ENCODE measurements at regions not wholly inside any gene's neighbourhood (a gene's known extent, or its start where the extent isn't known, plus 50 kb on each side); places are given as distances from the start of the nearest gene placed in this dataset.

DNA sequence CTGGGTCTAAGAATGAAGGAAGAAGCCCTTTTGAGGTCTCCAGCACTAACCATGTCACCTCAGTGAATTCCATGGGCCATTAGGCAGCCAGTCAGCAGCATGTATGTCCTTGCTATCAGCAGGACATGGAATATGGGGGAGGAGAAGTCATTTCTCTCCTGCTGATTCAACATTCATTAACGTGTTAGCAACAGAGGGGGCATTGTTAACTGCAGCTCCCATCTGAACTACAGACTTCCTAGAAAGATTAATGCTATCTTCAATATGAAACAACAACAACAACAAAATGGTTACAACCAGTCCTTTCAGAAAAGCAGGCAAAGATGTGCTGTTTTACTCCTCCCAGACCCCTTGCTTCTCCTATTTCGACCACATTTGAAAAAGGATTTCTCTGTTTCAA is 120.4 kb upstream of the SLC34A2 start:
- H3K27me3 ChIP-seq (ENCODE audit: control insufficient read depth in 1 of 2, insufficient read depth in 2 of 2, low read length in 1 of 2) = no peaks in the 10 kb centered on the region
- WGBS, 2 donors = 59 to 69% methylated on average over 2 of the region's 2 CpGs

GRCh38 chr4:25535701-25536473 is 119.8 kb upstream of the SLC34A2 start:
- DNase-seq (no peak), ATAC-seq (ENCODE audit: low FRiP score) (no peak)
- no peaks in the 10 kb centered on the region for H3K9me3 ChIP-seq (ENCODE audit: control insufficient read depth, low read length)
- H3K27me3 ChIP-seq (ENCODE audit: control insufficient read depth in 1 of 2, insufficient read depth in 2 of 2, low read length in 1 of 2) = no peaks in the 10 kb centered on the region
- intact Hi-C loops (cut with DNase I) = no loop called here
- no peak overlapping the region for H3K4me3 ChIP-seq (ENCODE audit: low read length in 2 of 2)
- no peaks in the 10 kb centered on the region for H3K36me3 ChIP-seq (ENCODE audit: control insufficient read depth in 1 of 2, insufficient read depth in 2 of 2, low read length in 1 of 2)
- no peaks in the 10 kb centered on the region for H3K4me1 ChIP-seq (ENCODE audit: control insufficient read depth in 1 of 2, insufficient read depth in 2 of 2, low read length in 2 of 2)
- 77 to 78% methylated on average over 10 of the region's 10 CpGs for WGBS, 2 donors
- H3K27ac ChIP-seq (ENCODE audit: low read depth in 1 of 2, low read length in 2 of 2) = no peak overlapping the region

More for the DNA sequence above, 120.4 kb upstream of the SLC34A2 start:
- Histone ChIP-seq H3K27ac (ENCODE audit: low read depth in 1 of 2, low read length in 2 of 2) (no peak overlapping the region), H3K9me3 (ENCODE audit: control insufficient read depth, low read length) (no peaks in the 10 kb centered on the region), H3K4me1 (ENCODE audit: control insufficient read depth in 1 of 2, insufficient read depth in 2 of 2, low read length in 2 of 2) (no peaks in the 10 kb centered on the region), H3K4me3 (ENCODE audit: low read length in 2 of 2) (no peak overlapping the region), H3K36me3 (ENCODE audit: control insufficient read depth in 1 of 2, insufficient read depth in 2 of 2, low read length in 1 of 2) (no peaks in the 10 kb centered on the region)
- intact Hi-C loops (cut with DNase I) = no loop called here
- DNase-seq (no peak), ATAC-seq (ENCODE audit: low FRiP score) (no peak)

GRCh38 chr4:25536564-25537320 is 118.9 kb upstream of the SLC34A2 start:
- no peak for DNase-seq
- no peak for ATAC-seq (ENCODE audit: low FRiP score)
- Histone ChIP-seq H3K4me1 (ENCODE audit: control insufficient read depth in 1 of 2, insufficient read depth in 2 of 2, low read length in 2 of 2) (no peaks in the 10 kb centered on the region), H3K36me3 (ENCODE audit: control insufficient read depth in 1 of 2, insufficient read depth in 2 of 2, low read length in 1 of 2) (no peaks in the 10 kb centered on the region), H3K27me3 (ENCODE audit: control insufficient read depth in 1 of 2, insufficient read depth in 2 of 2, low read length in 1 of 2) (no peaks in the 10 kb centered on the region), H3K4me3 (ENCODE audit: low read length in 2 of 2) (no peak overlapping the region), H3K27ac (ENCODE audit: low read depth in 1 of 2, low read length in 2 of 2) (no peak overlapping the region), H3K9me3 (ENCODE audit: control insufficient read depth, low read length) (no peaks in the 10 kb centered on the region)
- intact Hi-C loops (cut with DNase I) = no loop called here
- WGBS, 2 donors = 64 to 68% methylated on average over 7 of the region's 7 CpGs

DNA sequence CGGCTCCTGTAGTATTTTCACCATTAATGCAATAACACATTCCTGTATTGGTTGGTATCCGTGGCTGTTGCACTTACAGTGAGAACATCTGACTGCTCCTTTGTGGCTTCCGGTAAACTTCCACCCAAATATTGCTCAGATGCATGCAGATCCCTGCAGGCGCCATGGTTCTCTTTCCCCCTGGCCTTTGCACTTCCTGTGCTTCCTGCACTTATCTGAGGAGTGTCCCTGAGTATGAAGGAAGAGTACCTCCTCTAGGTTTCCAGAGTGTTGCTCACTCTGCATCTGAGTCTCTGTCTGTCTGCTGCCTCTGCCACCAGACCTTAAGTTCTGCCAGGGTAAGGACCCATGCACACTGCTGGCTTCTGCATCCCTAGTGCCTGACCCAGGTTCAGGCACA is 117.2 kb upstream of the SLC34A2 start:
- Histone ChIP-seq H3K9me3 (ENCODE audit: control insufficient read depth, low read length) (no peaks in the 10 kb centered on the region), H3K27me3 (ENCODE audit: control insufficient read depth in 1 of 2, insufficient read depth in 2 of 2, low read length in 1 of 2) (no peaks in the 10 kb centered on the region), H3K27ac (ENCODE audit: low read depth in 1 of 2, low read length in 2 of 2) (no peak overlapping the region), H3K36me3 (ENCODE audit: control insufficient read depth in 1 of 2, insufficient read depth in 2 of 2, low read length in 1 of 2) (no peaks in the 10 kb centered on the region), H3K4me3 (ENCODE audit: low read length in 2 of 2) (no peak overlapping the region), H3K4me1 (ENCODE audit: control insufficient read depth in 1 of 2, insufficient read depth in 2 of 2, low read length in 2 of 2) (no peaks in the 10 kb centered on the region)
- ATAC-seq (ENCODE audit: low FRiP score) (no peak), DNase-seq (no peak)
- WGBS, 2 donors = 90 to 91% methylated on average over 4 of the region's 4 CpGs
- intact Hi-C loops (cut with DNase I) = no loop called here

DNA sequence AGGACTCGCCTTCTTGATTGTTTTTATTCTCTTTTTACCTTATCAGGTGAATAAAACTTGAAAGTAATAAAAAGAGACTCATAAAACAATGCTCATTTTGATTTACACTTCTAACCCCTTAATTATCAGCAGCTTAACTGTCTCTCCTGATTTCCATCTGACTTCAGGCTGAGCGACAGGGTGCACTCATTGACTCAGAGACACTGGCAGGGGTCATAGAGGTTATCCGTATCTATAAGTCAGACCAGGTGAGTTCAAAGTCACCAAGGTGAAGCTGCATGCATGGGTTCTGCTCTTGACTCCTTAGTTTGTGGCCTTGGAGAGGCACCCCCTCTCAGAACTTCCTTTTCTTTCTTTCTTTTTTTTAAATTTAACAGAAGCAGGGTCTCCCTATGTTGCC is 116.4 kb upstream of the SLC34A2 start:
- no peak overlapping the region for H3K4me3 ChIP-seq (ENCODE audit: low read length in 2 of 2)
- no peaks in the 10 kb centered on the region for H3K9me3 ChIP-seq (ENCODE audit: control insufficient read depth, low read length)
- H3K27me3 ChIP-seq (ENCODE audit: control insufficient read depth in 1 of 2, insufficient read depth in 2 of 2, low read length in 1 of 2) = no peaks in the 10 kb centered on the region
- H3K36me3 ChIP-seq (ENCODE audit: control insufficient read depth in 1 of 2, insufficient read depth in 2 of 2, low read length in 1 of 2) = no peaks in the 10 kb centered on the region
- intact Hi-C loops (cut with DNase I) = no loop called here
- H3K27ac ChIP-seq (ENCODE audit: low read depth in 1 of 2, low read length in 2 of 2) = no peak overlapping the region
- H3K4me1 ChIP-seq (ENCODE audit: control insufficient read depth in 1 of 2, insufficient read depth in 2 of 2, low read length in 2 of 2) = no peaks in the 10 kb centered on the region
- WGBS, 2 donors = 92 to 95% methylated on average over 3 of the region's 3 CpGs
- DNase-seq (no peak), ATAC-seq (ENCODE audit: low FRiP score) (no peak)

DNA sequence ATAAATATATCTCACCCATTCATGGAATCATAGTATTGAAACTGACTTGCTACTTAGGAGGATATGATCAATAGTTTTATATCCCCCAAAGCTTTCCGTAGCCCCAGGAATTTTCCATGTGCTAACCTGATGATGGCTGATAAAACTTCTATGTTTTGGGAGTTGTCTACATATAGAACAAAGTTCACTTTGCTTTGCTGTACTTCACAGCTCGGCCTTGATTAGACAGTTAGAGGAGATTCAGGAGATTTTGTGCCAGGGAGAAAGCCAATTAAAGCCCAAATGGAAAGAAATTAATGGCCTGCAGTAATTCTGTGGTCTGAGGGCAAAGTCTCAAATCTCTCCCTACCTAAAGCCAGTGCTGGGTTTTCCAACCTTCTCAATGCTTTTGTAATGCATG is 114.9 kb upstream of the SLC34A2 start:
- ATAC-seq (ENCODE audit: low FRiP score) = no peak
- H3K36me3 ChIP-seq (ENCODE audit: control insufficient read depth in 1 of 2, insufficient read depth in 2 of 2, low read length in 1 of 2) = no peaks in the 10 kb centered on the region
- no peak overlapping the region for H3K4me3 ChIP-seq (ENCODE audit: low read length in 2 of 2)
- no peaks in the 10 kb centered on the region for H3K27me3 ChIP-seq (ENCODE audit: control insufficient read depth in 1 of 2, insufficient read depth in 2 of 2, low read length in 1 of 2)
- intact Hi-C loops (cut with DNase I) = no loop called here
- 77 to 81% methylated on average over 2 of the region's 2 CpGs for WGBS, 2 donors
- no peaks in the 10 kb centered on the region for H3K4me1 ChIP-seq (ENCODE audit: control insufficient read depth in 1 of 2, insufficient read depth in 2 of 2, low read length in 2 of 2)
- no peak overlapping the region for H3K27ac ChIP-seq (ENCODE audit: low read depth in 1 of 2, low read length in 2 of 2)
- H3K9me3 ChIP-seq (ENCODE audit: control insufficient read depth, low read length) = no peaks in the 10 kb centered on the region
- no peak for DNase-seq

- no peak overlapping the region for H3K4me3 ChIP-seq (ENCODE audit: low read length in 2 of 2)
- no peak overlapping the region for H3K27ac ChIP-seq (ENCODE audit: low read depth in 1 of 2, low read length in 2 of 2)
- H3K4me1 ChIP-seq (ENCODE audit: control insufficient read depth in 1 of 2, insufficient read depth in 2 of 2, low read length in 2 of 2) = no peaks in the 10 kb centered on the region
- no peaks in the 10 kb centered on the region for H3K27me3 ChIP-seq (ENCODE audit: control insufficient read depth in 1 of 2, insufficient read depth in 2 of 2, low read length in 1 of 2)
- intact Hi-C loops (cut with DNase I) = no loop called here
- 66 to 68% methylated on average over 5 of the region's 5 CpGs for WGBS, 2 donors
- DNase-seq = no peak
- H3K36me3 ChIP-seq (ENCODE audit: control insufficient read depth in 1 of 2, insufficient read depth in 2 of 2, low read length in 1 of 2) = no peaks in the 10 kb centered on the region
- H3K9me3 ChIP-seq (ENCODE audit: control insufficient read depth, low read length) = peaks cover 2% of the 10 kb centered on the region
- ATAC-seq (ENCODE audit: low FRiP score) = no peak
These were observed 108.3 kb upstream of the SLC34A2 start for GRCh38 chr4:25547343-25547742.

- H3K36me3 ChIP-seq (ENCODE audit: control insufficient read depth in 1 of 2, insufficient read depth in 2 of 2, low read length in 1 of 2) = no peaks in the 10 kb centered on the region
- H3K27ac ChIP-seq (ENCODE audit: low read depth in 1 of 2, low read length in 2 of 2) = no peak overlapping the region
- H3K4me3 ChIP-seq (ENCODE audit: low read length in 2 of 2) = no peak overlapping the region
- ATAC-seq (ENCODE audit: low FRiP score) = no peak
- H3K9me3 ChIP-seq (ENCODE audit: control insufficient read depth, low read length) = peaks cover 2% of the 10 kb centered on the region
- intact Hi-C loops (cut with DNase I) = no loop called here
- H3K4me1 ChIP-seq (ENCODE audit: control insufficient read depth in 1 of 2, insufficient read depth in 2 of 2, low read length in 2 of 2) = peaks cover 0 to 4% of the 10 kb centered on the region in 2 donors
- H3K27me3 ChIP-seq (ENCODE audit: control insufficient read depth in 1 of 2, insufficient read depth in 2 of 2, low read length in 1 of 2) = no peaks in the 10 kb centered on the region
- DNase-seq = no peak
These were observed 106.2 kb upstream of the SLC34A2 start for GRCh38 chr4:25549413-25549812.
